Pancreas (tissue), 10 donors: ENCODE measurements at regions not wholly inside any gene's neighbourhood (a gene's known extent, or its start where the extent isn't known, plus 50 kb on each side); places are given as distances from the start of the nearest gene placed in this dataset.

Experiments
- ATAC-seq, 4 donors: fragments of 200-7000 bp; cut with Tn5 transposase; one replicate each; pipeline versions ENCODE4 v1.8.0 to v1.9.1; 2020; ENCODE audit warnings: mild to moderate bottlenecking in 4 of 4, moderate library complexity in 4 of 4
- DNase-seq, 6 donors: peaks; one replicate each; pipeline ENCODE4 v3.0.0-alpha.2; 2020
- FAIRE-seq: peaks from 2 replicates; lab custom pipeline; 2012; peaks lifted over from hg19 to GRCh38; lab: Jason Lieb, UNC
- H3K27ac ChIP-seq, 4 donors: fragments of 200-600 bp; sonication (generic); 1 replicate in 3 of 4; 2 replicates in 1 of 4; pipeline versions ENCODE4 v1.5.0 to v1.8.0; 2020
- H3K27me3 ChIP-seq, 4 donors: fragments of 200-600 bp; one replicate each; pipeline ENCODE4 v1.8.0; 2021
- H3K36me3 ChIP-seq, 3 donors: fragments of 200-600 bp; sonication (generic) in 1 of 3; one replicate each; pipeline versions ENCODE4 v1.5.0 to v1.8.0; 2020 to 2021
- H3K4me1 ChIP-seq, 3 donors: fragments of 200-600 bp; one replicate each; pipeline ENCODE4 v1.8.0; 2021
- H3K4me3 ChIP-seq, 4 donors: fragments of 200-600 bp; sonication (generic) in 2 of 4; one replicate each; pipeline versions ENCODE4 v1.5.0 to v1.8.0; 2020 to 2021
- H3K9me3 ChIP-seq, 4 donors: fragments of 200-600 bp; one replicate each; pipeline ENCODE4 v1.8.0; 2021
- WGBS, 2 donors: extraction: QIAGEN DNeasy Blood & Tissue Kit; methylation state at CpG; one replicate each; pipeline ENCODE4 v1.1.7; 2013; 5-methylcytosine and 5-hydroxymethylcytosine counted together
- intact Hi-C, 3 donors: fragments of 100-400 bp; cut with DNase I; formaldehyde crosslinking; loops; one replicate each; pipeline versions ENCODE4 v1.11.1 to v1.14.2; 2022
- TF ChIP-seq, protein P1 (sequence below), 4 donors: fragments of 200-600 bp; sonication (generic) in 3 of 4; IDR thresholded peaks; one replicate each; pipeline versions ENCODE4 v1.5.0 to v1.8.0; 2021; ENCODE audit warnings: antibody characterized with exemption in 4 of 4
- donor health status: healthy with polysubstance abuse.
- donor health status: DM: no; HTN: no; CAD: no; lungs with moderate emphysema.
- donor health status: DM: no; HTN: no; CAD: no.
- donor health status: control.
- donor health status: control.
- donor health status: Bipolar disorder and iron deficiency.
- donor health status: DM: yes; HTN: yes; CAD: no.
- donor health status: DM: no; HTN: no; CAD: no.
- donor health status: DM: no; HTN: no; CAD: no.
- donor health status: DM: yes; HTN: yes; CAD: no.

DNA sequence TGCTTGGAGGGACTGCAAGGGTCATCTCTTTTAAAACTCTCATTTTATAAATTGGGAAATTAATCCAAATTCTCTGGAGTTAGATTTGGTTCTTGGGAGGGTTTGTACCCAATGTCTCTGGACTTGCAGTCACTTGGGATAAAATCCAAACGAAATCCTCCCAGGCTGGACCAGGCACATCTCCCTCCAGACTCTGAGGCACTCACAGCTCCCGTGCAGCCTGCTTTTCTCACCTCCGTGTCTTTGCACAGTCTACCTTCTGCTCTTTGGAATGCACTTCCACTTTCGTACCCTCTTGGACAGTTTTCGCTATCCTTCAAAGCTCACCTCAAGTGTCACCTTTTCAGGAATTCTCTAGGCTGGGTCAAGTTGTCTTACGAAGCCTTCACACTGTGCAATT is 166.3 kb downstream of the MYCN start:
- Histone ChIP-seq H3K36me3 (no peaks in the 10 kb centered on the region), H3K4me3 (no peak overlapping the region), H3K27ac (no peak overlapping the region), H3K9me3 (no peaks in the 10 kb centered on the region), H3K4me1 (no peaks in the 10 kb centered on the region), H3K27me3 (no peaks in the 10 kb centered on the region)
- ATAC-seq (no peak), DNase-seq (no peak), FAIRE-seq (no peak)
- WGBS, 2 donors: 75 to 82% methylated on average over 6 of the region's 6 CpGs
- TF ChIP-seq, protein P1, sequence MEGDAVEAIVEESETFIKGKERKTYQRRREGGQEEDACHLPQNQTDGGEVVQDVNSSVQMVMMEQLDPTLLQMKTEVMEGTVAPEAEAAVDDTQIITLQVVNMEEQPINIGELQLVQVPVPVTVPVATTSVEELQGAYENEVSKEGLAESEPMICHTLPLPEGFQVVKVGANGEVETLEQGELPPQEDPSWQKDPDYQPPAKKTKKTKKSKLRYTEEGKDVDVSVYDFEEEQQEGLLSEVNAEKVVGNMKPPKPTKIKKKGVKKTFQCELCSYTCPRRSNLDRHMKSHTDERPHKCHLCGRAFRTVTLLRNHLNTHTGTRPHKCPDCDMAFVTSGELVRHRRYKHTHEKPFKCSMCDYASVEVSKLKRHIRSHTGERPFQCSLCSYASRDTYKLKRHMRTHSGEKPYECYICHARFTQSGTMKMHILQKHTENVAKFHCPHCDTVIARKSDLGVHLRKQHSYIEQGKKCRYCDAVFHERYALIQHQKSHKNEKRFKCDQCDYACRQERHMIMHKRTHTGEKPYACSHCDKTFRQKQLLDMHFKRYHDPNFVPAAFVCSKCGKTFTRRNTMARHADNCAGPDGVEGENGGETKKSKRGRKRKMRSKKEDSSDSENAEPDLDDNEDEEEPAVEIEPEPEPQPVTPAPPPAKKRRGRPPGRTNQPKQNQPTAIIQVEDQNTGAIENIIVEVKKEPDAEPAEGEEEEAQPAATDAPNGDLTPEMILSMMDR (IDR thresholded peaks at IDR 0.05): no peak
- intact Hi-C loops: no loop called here

DNA sequence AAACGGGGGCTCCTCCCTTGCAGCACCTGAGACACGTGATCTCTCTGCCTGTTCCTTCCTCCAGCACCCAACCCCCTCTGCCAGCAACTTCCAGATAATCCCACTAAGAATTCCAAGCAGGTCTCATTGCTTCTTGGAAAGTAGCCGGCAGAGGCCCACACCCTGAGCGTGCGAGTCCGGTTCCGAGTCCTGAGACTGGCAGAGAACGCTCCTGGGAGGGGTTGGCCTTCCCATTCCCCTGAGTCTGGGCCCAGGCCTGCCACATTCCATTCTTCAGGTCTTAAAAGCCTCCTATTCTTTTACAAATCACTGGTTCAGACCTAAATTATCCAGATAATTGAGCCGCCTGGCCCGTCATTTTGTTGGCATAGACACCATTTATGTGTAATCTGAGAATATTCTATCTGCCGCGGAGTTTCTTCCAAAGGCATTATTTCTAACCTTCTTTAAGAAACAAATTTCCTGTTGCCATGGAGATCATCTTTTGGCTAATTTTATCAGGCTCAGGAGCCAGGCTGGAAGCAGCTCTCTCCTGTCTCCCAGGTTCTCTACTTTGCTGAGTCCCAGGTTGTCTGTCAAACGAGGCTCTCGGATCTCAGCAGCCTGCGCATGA is 165.4 kb downstream of the MYCN start:
- Histone ChIP-seq H3K4me1 (no peaks in the 10 kb centered on the region), H3K27ac (no peak overlapping the region), H3K27me3 (no peaks in the 10 kb centered on the region), H3K36me3 (no peaks in the 10 kb centered on the region), H3K4me3 (no peak overlapping the region), H3K9me3 (no peaks in the 10 kb centered on the region)
- WGBS, 2 donors: 64 to 67% methylated on average over 15 of the region's 15 CpGs
- no peak for ATAC-seq
- intact Hi-C loops: no loop called here
- TF ChIP-seq, protein P1 (IDR thresholded peaks at IDR 0.05): no peak
- DNase-seq: no peak
- no peak for FAIRE-seq

DNA sequence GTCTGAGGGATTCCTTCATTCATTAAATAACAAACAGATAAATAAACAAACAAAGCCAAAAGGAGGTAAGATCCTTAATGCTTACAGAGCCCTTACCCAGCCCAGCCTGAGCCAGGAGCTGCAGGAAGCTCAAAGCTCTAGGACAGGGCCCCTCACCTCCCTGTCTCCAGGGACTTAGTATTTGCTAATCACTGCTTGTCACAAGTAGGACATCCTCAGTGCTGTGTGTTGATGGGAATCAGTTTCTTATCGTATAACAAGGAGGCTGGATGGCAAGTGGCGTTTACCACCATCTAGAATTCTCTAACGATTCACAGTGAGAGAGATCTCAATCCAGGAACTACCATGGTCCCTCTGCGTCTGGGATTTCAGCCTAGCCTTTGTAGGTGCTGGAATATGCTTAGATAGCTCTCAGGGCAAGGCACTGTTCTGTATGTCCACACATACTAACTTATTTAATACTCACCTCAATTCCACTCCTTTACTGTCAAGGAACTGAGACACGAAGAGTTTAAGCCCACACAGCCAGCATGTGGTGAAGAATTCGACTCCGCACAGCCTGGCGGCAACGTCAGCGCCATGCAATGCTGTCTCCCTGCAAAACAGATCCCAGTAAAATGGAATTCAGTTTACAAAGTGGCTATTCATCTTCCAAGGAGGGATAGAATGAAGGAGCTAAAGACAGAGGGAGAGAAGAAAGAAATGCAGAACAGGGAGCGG is 164.8 kb downstream of the MYCN start:
- 69 to 75% methylated on average over 11 of the region's 11 CpGs for WGBS, 2 donors
- H3K27ac ChIP-seq: no peak overlapping the region
- H3K4me3 ChIP-seq: no peak overlapping the region
- no peak for FAIRE-seq
- no peaks in the 10 kb centered on the region for H3K4me1 ChIP-seq
- no peaks in the 10 kb centered on the region for H3K36me3 ChIP-seq
- no peaks in the 10 kb centered on the region for H3K9me3 ChIP-seq
- H3K27me3 ChIP-seq: no peaks in the 10 kb centered on the region
- TF ChIP-seq, protein P1 (IDR thresholded peaks at IDR 0.05): no peak
- ATAC-seq: no peak
- intact Hi-C loops: no loop called here
- no peak for DNase-seq

DNA sequence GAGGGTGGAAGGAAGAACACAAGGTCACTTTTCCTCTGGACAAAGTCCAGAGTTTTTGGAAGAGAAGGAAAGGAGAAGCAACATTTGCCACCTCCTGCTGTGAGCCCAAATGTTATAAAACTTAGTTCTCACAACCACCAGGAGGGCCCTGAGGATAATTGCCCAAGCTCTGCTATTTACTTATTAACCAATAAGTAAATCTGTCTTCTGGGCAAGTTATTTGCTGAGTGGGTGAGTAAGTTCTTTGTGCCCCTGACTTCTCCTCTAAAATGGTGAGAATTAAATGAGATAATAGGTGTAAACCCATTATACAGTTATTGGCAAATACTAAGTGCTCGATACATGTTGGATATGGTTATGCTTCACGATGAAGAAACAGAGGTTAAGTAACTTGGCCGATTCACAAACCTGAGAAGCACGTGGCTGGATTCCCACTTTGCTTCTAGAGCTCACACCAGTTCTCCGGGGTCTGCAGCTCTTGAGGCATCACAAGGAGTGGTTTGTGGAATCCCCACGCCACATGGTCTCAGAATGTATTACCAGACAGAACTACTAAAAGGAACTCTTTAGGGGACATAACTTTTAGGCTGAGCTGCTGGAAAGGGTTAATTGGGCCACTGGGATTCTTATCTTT is 164.1 kb downstream of the MYCN start:
- H3K36me3 ChIP-seq: no peaks in the 10 kb centered on the region

More for the DNA sequence above, 164.1 kb downstream of the MYCN start:
- ATAC-seq: no peak
- Histone ChIP-seq H3K4me3 (no peak overlapping the region), H3K4me1 (no peaks in the 10 kb centered on the region), H3K27me3 (no peaks in the 10 kb centered on the region), H3K27ac (no peak overlapping the region), H3K9me3 (no peaks in the 10 kb centered on the region)
- TF ChIP-seq, protein P1 (IDR thresholded peaks at IDR 0.05): no peak
- WGBS, 2 donors: 66 to 73% methylated on average over 6 of the region's 6 CpGs
- no peak for DNase-seq
- no peak for FAIRE-seq
- intact Hi-C loops: no loop called here
